SIG-M5 treated with dmso at 0.1 percent for 504 hours (cell line): ENCODE measurements at regions not wholly inside any gene's neighbourhood (a gene's known extent, or its start where the extent isn't known, plus 50 kb on each side); places are given as distances from the start of the nearest gene placed in this dataset.

Experiments used
- DNase-seq: peaks from one replicate; lab custom pipeline; 2025; ENCODE audit not compliant: unreplicated experiment; lab: John Stamatoyannopoulos, UW

DNA sequence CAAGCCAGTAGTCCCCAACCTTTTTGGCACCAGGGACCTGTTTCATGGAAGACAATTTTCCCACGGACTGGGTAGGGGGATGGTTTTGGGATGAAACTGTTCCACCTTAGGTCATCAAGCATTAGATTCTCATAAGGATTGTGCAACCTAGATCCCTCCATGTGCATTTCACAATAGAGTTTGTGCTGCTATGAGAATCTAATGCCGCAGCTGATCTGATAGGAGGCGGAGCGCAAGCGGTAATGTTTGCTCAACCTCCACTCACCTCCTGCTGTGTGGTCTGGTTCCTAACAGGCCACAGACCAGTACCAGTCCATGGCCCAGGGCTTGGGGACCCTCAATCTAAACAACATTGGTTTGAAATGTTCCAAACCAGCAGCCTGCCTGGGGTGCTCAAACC is 137.0 kb upstream of the STXBP5 start:
- DNase-seq: no peak

DNA sequence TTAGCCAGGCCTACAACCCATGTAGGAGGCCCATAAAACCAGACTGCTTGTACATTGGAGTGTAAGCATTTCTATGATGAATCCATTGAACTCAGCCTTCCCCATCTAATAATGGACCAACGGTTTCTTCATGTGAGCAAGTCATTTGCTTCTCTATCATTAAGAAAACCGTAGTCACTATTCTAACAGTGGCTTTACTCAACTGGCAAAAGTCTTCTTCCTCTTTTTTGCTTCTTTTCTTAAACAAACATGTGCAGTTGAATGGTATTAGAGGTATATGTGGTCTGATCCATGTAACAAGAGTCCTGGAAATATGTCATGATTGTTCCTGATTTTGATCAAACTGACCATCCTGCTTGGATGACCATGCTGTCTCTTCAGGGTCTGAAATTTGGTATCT is 132.4 kb upstream of the STXBP5 start:
- DNase-seq: peak; percentile 43

DNA sequence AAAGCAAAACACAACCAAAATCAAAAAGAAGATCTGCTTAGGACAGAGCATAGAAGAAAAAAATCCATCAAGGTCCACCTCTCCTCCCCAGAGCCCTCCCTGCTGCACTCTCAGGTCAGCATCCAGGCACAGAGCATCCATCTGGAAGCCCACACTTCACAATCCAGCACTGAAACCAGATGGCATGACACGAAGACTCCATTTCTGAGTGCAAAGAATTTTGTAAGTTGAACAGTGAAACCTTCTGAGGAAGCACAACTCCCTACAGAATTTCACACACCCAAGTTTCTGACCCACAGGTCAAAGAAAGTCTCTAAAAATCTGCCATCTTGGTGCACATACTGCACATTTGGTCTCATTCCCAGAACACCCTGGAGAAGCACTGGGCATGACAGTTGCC is 128.8 kb upstream of the STXBP5 start:
- DNase-seq: no peak

DNA sequence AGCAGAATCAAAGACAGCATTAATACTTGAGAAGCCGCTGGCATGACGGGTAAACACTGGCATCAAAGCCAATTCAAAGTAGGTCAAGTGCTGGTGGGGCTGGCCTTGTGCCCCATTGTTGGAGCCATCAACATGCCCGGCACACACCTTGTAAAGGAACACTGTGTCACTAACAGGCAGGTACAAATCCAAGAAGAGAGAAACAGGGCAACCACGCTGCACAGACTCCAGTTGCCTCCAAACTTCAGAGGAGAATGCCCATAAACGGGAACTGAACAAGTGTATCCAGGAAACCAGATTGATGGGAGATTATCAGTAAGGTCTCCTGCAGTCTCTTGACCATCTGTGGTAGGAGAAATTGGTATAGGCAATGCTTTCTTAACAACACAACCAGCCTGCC is 127.0 kb upstream of the STXBP5 start:
- DNase-seq: no peak

DNA sequence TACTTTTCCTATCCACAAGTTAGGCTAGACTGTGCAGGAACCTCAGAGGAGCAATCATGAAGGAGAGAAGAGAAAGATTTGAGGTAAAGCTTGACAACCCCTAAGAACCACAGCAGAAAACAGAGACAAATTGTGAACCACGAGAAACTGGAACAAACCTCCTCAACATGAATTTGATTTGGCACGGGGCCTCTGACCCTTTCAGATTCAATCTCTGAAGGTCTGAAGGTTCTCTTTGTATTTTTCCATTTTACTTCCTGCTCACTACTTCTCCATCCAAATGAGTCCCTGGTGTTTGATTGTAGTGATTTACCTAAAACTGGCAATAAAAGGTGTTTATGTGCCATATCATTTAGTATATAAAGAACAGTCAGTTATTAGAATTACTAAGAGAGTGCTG is 126.1 kb upstream of the STXBP5 start:
- no peak for DNase-seq

DNA sequence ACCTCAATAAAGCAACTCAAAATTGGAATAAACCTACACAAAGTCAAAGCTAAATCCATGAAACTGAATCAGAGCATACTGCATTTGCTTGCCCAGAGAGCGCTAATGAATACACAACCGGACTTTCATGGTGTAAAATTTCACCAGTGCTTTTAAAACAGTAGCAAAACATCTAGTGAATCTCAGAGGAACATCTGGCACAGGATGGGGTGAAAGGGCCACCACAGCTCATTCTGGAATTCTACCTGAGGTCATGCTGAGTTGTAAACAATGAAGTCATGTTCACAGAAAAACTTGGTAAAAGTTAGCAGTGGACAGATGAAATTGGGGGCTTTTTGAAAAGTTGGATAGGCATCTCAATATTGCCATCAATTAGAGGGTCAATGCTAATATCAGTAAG is 125.6 kb upstream of the STXBP5 start:
- DNase-seq: no peak

DNA sequence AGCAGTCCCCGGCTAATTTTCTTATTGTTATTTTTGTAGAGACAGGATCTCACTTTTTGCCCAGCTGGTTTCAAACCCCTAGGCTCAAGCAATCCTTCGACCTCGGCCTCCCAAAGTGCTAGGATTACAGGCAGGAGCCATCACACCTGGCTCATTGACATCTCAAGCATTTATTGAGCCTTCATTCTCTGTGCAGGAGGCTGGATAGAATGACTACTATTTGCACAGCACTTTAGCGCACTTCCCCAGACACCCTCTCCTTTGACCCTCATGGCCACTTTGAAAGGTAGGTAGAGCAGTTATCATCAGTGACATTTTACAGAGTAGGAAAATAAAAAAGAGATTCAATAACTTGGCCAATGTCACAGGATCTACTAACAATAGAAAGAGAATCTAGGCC is 124.0 kb upstream of the STXBP5 start:
- DNase-seq: no peak

DNA sequence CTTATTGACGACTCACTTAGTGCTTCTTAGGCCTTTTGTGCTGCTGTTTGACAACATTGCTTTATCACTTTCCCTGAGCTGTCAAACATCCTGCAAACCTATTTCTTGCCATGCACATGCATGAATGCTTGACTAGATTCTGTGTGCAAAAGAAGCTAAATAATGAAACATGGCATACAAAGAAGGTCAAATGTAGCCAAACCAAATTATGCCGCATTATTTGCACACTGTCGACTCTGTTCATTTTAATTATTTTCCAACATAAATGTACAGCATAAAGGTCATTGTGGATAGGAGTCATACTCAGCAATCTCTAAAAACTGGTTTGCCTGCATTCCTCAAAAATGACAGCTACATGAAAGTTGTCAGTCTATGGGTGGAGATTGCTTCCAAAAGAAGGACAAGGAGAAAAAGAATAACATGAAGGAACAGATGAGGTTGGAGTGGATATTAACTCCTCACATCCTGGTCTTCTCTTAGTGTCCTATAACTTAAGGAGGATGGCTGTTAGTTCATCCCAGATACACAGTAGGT is 123.1 kb upstream of the STXBP5 start:
- peak; percentile 40 for DNase-seq

DNA sequence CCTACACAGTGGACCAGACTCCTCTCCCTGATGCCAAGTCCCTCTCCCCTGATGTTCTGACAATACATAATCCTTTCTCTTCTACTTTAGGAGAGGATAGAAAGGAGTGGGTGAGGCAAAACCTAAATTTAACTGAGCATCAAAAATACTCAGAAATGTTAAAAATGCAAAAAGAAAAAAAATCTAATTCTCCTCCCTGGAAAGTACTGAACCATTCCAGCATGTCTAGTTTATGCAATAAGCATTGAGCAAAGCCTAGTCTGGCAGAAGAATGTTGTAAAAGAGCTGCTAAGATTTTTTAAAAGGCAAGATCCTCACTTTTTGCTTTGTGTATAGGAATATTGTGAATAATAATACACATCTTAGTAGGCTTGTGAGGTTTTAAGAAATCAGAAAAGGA is 116.6 kb upstream of the STXBP5 start:
- DNase-seq: no peak

DNA sequence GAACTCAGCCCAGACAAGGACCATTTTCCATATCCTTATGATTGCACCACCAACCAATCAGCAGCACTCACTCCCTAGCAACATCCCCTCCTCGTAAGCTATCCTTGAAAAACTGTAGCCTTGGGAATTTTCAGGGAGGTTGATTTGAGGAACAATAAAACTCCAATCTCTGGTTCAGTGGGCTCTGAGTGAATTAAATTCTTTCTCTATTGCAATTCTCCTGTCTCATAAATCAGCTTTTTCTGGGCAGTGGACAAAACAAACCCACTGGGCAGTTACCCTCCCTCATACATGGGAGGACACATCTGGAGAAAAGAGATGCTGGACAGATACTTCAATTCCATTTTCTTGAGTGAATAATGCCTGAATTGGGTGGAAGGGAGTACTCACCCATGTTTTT is 115.4 kb upstream of the STXBP5 start:
- no peak for DNase-seq

DNA sequence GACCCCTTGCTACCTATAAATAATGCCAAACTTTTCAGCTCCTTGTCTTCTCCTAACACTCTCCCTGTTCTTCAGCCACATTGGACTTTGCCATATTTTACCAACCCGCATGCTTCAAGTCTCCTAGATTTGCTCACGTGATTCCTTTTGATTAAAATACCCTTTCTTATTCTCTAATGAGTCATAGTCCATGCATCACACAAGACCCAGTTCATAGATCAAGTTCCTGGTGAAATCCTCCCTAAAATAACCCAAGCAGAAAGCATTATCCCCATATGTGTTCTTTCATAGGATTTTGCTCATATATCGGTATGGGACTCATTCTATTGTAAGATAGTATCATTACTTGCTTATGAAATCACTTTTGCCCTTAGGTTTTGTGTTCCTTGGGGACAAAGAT is 108.9 kb upstream of the STXBP5 start:
- no peak for DNase-seq

DNA sequence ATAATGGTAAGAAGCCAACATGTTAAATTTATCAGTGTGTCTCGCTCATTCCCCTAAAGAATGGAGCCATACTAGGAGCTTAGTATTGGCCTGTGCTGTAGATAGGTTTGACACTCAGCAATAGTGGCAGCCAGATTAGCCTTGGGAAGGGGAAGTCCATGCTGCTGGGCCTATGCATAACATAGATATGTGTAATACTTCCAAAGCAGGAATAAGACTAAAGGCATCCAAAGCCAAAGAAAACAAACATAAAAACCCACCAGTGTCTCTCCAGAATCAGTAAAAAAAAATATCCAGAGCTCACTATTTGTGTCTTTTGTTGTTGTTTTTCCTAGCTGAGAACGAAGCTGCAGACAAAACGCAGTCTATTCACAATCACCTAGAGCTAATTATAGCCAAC is 104.2 kb upstream of the STXBP5 start:
- no peak for DNase-seq

DNA sequence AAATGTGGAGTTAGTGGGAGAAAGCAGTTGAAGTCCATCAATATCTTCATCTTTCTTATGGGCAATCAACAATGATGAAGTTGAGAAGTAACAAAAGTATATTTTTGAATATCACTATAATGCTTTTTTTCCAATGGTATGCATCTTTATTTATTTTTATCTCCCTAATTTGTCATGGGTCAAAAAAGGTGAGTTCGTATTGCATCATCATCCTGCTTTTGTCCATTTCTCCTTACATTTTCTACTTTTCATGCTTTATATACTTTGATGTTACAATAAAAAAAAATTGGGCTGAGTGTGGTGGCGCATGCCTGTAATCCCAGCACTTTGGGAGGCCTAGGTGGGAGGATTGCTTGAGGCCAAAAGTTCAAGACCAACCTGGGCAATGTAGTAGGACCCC is 101.2 kb upstream of the STXBP5 start:
- DNase-seq: no peak

DNA sequence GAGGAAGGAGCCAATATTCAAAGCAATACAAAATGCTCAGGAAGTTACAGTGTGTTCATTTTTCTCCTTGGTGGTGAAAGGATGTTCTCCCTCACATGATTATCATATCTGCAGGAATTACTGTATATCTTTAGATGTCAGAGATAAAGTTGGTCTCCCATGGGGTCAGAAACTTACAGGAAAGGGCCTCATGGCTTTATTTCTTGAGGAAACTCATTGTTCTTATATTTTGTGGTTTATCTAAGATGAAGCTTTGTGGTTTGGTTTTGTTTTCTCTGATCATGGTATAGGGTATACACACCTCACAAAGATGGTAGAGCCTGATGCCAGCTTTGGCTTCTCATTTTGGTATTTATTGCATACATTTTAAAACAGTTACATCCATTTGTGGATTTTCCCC is 100.5 kb upstream of the STXBP5 start:
- no peak for DNase-seq

DNA sequence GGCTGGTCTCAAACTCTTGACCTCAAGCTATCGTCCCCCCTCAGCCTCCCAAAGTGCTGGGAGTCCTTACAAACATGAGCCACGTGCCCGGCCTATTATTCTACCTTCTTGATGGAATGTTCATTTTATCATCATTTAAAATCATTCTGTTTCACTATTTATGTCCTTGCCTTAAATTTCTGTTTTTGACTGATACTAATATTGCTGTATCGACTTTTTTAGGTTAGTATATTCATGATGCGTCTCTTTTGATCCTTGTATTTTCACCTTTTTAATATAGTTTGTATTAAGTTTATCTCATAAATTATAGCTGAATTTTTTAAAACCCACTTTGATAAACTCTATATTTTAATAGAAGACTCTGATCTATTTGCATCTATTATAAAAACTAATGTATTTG is 98.4 kb upstream of the STXBP5 start:
- no peak for DNase-seq

DNA sequence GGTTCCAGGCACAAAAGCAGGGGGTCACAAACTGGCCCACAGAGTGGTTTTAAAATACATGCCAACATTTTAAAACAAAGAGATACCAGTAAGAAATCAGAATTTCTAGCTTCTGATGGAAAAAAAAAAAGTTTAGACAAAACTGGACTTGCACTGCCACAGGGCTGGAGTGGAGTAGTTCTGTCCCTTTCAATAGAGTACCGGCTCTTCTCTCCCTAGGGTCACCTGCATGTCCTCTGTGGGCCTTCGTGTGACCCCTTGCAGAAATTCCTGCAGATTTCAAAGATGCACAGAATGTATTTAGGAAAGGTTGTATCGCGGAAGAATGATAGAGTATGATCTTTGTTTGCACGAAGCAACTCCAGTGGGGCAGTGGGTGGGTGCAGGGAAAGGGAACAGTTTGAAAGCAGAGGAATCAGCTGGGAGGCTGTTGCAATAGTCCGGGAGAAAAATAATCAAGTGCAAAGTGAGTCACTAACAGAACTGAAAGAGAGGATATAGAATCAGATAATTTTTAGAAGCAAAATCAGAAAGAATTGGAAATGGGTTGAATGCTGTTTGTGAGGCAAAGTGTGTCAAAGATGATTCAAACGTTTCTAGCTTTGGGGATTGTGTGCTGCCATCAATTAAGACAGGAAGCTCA is 97.3 kb upstream of the STXBP5 start:
- DNase-seq: peak; percentile 45

DNA sequence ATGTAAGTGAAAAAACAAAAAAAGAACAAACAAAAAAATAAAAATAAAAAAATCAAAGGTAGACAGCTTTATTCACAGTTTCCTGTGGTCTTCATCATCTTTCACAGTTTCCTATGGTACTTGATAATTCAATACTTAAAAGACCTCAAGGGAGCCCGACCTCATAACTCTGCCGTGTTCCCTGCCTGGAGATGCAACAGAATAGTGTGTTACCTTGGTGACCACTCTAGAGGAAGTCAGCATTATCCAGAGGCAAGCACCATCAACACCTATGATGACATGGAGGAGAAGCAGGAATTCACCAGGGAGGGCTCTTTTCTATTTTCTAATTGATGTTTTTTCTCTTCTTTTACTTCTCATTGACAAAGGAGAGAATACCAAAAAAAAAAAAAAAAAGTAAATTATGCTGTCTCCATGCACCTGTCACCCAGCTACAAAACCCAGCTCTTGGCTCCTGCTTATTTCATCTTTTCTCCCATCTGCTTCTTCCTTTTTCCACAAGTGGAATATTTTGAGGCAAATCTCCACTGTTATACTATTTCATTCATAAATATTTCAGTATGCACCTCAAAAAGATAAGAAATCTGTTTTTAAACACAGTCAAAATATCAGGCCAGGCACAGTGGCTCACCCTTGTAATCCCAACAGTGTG is 95.8 kb upstream of the STXBP5 start:
- DNase-seq: no peak

DNA sequence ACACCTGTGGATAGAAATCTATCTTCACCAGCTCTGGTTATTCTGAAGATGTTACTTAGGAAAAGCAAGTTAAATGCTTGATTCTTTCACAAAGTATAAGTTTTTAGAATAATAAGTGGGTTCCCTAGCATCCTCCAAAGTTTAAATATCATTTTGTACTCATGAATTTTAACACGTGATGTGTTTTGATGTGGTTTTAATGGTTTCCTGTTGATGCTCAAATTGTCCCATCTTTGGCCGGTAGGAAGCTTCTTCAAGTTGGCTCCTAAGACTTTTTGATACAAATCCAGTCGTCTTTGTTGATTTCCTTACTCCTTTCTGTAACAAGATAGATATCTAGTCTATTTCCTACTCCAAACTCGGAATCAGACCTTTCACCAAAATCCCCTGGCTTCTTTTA is 94.5 kb upstream of the STXBP5 start:
- no peak for DNase-seq

DNA sequence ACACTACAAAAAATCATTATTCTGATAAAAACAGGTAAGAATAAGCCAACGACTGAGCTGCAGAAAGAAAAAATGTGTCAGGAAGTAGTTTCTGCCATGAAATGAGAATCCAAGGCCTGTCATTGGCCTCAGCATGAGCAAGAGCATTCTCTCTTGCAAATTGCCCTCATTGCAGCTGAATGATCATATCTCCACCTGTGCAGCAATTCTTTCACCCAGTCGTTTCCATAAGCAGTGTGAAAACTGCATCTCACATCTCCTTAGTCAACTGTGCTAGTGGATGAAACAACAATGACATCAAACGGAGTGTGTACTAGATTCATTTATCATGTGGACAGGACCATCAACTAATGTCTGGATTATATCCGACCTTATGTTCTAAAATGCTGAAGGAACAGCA is 88.2 kb upstream of the STXBP5 start:
- no peak for DNase-seq

DNA sequence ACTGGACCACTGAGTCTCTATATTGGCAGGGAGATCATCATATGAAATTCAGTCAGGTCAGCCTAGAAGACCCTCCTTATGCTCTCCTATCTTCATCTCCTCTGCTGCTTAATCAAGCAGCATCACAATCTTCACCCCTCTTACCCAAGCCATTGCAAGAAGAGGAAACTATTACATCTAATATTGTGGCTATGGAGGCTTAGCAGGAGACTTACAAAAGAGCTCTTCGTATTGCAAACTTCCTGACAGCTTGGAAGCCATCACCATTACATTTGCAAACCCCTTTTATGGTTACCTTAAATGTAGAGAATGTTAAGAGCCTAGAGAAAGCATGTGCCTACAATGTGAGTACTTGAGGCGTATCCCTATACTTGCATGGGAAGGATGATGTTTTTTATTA is 87.2 kb upstream of the STXBP5 start:
- no peak for DNase-seq

DNA sequence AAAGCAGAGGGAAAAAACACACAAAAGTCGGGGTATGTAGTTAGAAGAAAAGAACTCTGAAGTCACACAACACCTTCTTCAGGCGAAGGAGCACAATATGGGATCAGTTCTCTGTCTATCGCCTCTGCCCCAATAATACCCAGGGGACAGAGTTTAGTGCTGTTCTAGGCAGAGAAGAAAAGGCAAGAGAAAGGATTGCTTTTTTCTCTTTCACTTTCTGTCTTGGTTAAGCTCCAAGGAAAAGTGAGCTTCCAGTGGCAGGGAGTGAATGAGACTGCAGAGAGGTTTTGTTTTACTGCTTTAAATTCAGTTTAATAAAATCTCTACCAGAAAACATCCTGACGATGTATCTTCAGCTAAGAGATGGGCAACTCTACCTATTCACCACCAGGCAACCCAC is 86.6 kb upstream of the STXBP5 start:
- DNase-seq: no peak

DNA sequence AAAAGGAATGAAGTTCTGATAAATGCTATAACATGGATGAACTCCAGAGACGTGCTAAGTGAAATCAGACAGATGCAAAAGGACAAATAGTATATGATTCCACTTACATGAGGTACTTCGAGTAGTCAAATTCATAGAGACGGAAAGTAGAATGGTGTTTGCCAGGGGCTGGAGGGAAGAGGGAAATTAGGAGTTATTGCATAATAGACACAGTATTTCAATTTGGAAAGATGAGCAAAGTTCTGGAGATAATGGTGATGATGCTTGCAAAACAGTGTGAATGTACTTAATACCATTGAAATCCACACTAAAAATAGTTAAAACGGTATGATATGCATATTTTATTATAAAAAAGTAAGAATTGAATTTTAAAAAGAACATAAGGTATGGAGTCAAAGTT is 84.9 kb upstream of the STXBP5 start:
- no peak for DNase-seq

DNA sequence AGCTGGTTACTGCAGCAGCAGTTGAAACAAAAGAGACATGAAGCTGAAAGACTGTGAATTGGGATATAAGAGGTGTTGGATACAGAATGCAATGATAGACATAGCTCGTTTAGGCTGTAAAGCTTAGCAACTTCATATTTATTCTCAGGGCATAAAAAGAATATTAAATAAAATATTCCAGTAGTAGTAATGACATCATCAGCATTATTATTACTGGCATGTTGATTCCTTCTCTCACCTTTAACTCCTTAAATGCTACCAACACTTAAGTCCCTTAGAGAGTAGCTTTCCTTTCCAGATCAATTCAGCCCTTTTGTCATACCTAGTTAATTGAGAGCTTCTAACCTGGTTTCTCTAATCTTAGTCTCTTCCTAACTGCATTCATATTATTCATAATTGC is 81.4 kb upstream of the STXBP5 start:
- no peak for DNase-seq
